ENCODE measurements at regions not wholly inside any gene's neighbourhood (a gene's known extent, or its start where the extent isn't known, plus 50 kb on each side); places are given as distances from the start of the nearest gene placed in this dataset.

DNA sequence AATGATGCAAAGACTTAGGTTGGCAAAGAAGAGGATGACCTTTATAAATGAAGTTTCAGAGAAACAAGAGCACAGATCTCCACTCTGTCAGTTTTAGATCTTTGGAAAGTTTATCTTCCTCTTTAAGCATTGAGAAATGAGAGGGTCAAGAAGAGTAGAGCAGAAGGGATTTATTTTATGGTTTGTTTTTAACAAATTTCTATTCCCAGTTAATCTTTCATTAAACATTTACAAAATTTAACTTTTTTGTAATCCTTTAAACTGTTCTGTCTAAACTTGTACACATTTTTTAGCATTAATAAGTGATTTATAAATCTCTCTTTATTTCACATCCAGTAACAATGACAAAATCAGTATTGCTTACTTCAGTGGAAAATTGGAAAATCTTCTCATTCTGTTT is 875.0 kb upstream of the IGFBP7 start:
- Histone ChIP-seq H3K36me3 (ENCODE audit: control insufficient read depth in 2 of 2, extremely low read depth in 1 of 2, insufficient read depth in 2 of 2, low read length in 2 of 2) (no peaks in the 10 kb centered on the region), H3K4me3 (replicated peaks in 1 of 3; ENCODE audit: insufficient read depth in 1 of 3, low read depth in 1 of 3, low read length in 3 of 3) (no peak overlapping the region), H3K27ac (ENCODE audit: insufficient read depth, low read depth, low read length) (no peak overlapping the region), H2AFZ (ENCODE audit: low read depth, low read length) (no peak overlapping the region), H4K20me1 (replicated peaks; ENCODE audit: control insufficient read depth, extremely low read depth, insufficient read depth, low read length) (no peaks in the 10 kb centered on the region), H3K4me2 (ENCODE audit: insufficient read depth, low read length) (no peak overlapping the region), H3K9me3 (replicated peaks; ENCODE audit: control insufficient read depth, insufficient read depth, low read length) (peaks cover 3% of the 10 kb centered on the region), H3K4me1 (ENCODE audit: control insufficient read depth, extremely low read depth, insufficient read depth, low read length) (no peaks in the 10 kb centered on the region), H3K27me3 (ENCODE audit: control insufficient read depth in 2 of 2, insufficient read depth in 2 of 2, low read length in 2 of 2) (no peaks in the 10 kb centered on the region), H3K9me1 (replicated peaks; ENCODE audit: control insufficient read depth, extremely low read depth, insufficient read depth, low read length) (no peaks in the 10 kb centered on the region), H3K9ac (replicated peaks; ENCODE audit: extremely low read depth, insufficient read depth, low read length) (no peak overlapping the region), H3K79me2 (ENCODE audit: control insufficient read depth, insufficient read depth, low read length) (no peaks in the 10 kb centered on the region)
- FAIRE-seq: no peak
- BruUV-seq (replicated peaks): no TSS peak
- no peak for DNase-seq (ENCODE audit: low read depth, low spot score)
- intact Hi-C loops (cut with micrococcal nuclease) (no loop called here), dilution Hi-C loops (cut with MboI; ENCODE audit: extremely low pct_ligation_motif_present, low sequenced_read_pairs) (no loop called here)
- ChIA-PET POLR2A (no interaction called here), CTCF (no interaction called here)
- TF ChIP-seq, protein P1, sequence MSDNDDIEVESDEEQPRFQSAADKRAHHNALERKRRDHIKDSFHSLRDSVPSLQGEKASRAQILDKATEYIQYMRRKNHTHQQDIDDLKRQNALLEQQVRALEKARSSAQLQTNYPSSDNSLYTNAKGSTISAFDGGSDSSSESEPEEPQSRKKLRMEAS (IDR thresholded peaks at IDR 0.05; ENCODE audit: insufficient read depth, insufficient read length): no peak
- TF ChIP-seq GATA2 (IDR thresholded peaks at IDR 0.05; ENCODE audit: insufficient read depth, insufficient read length, low read depth, low read length) (no peak), EZH2 (IDR thresholded peaks at IDR 0.05; ENCODE audit: borderline replicate concordance, low read depth, low read length, severe bottlenecking) (no peak), POLR2AphosphoS5 (IDR thresholded peaks at IDR 0.05; ENCODE audit: insufficient read depth, low read depth, low read length) (no peak), MYC (IDR thresholded peaks at IDR 0.05; ENCODE audit: low read depth, low read length) (no peak), JUN (IDR thresholded peaks at IDR 0.05; ENCODE audit: borderline replicate concordance, insufficient read depth, insufficient read length, low read depth) (no peak), FOS (IDR thresholded peaks at IDR 0.05; ENCODE audit: borderline replicate concordance, insufficient read depth, low read length) (no peak), POLR2A (IDR thresholded peaks at IDR 0.05; ENCODE audit: low read depth, low read length) (no peak)
- TF ChIP-seq, protein P2, sequence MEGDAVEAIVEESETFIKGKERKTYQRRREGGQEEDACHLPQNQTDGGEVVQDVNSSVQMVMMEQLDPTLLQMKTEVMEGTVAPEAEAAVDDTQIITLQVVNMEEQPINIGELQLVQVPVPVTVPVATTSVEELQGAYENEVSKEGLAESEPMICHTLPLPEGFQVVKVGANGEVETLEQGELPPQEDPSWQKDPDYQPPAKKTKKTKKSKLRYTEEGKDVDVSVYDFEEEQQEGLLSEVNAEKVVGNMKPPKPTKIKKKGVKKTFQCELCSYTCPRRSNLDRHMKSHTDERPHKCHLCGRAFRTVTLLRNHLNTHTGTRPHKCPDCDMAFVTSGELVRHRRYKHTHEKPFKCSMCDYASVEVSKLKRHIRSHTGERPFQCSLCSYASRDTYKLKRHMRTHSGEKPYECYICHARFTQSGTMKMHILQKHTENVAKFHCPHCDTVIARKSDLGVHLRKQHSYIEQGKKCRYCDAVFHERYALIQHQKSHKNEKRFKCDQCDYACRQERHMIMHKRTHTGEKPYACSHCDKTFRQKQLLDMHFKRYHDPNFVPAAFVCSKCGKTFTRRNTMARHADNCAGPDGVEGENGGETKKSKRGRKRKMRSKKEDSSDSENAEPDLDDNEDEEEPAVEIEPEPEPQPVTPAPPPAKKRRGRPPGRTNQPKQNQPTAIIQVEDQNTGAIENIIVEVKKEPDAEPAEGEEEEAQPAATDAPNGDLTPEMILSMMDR (IDR thresholded peaks at IDR 0.05; ENCODE audit: extremely low read depth in 1 of 2, insufficient read depth in 1 of 2, low read depth in 1 of 2, low read length in 2 of 2): no peak

Measured in endothelial cell of umbilical vein (primary cell).